Epithelial cell of proximal tubule (primary cell): ENCODE measurements at regions not wholly inside any gene's neighbourhood (a gene's known extent, or its start where the extent isn't known, plus 50 kb on each side); places are given as distances from the start of the nearest gene placed in this dataset.
A peak's percentile ranks its signal among the peaks of the same experiment; 100 is the strongest.

Source experiments
- DNase-seq: peaks from one replicate; pipeline ENCODE4 v3.0.0-alpha.2; 2011; ENCODE audit warnings: low read depth
- H3K4me3 ChIP-seq: 2 replicates; pipeline ENCODE4 v1.5.1; 2011; ENCODE audit warnings: low read depth, mild to moderate bottlenecking, low read length
- TF ChIP-seq, protein P1 (sequence below): conservative IDR thresholded peaks from 2 replicates; pipeline ENCODE4 v1.5.1; 2012; ENCODE audit warnings: low read depth, mild to moderate bottlenecking, low read length

DNA sequence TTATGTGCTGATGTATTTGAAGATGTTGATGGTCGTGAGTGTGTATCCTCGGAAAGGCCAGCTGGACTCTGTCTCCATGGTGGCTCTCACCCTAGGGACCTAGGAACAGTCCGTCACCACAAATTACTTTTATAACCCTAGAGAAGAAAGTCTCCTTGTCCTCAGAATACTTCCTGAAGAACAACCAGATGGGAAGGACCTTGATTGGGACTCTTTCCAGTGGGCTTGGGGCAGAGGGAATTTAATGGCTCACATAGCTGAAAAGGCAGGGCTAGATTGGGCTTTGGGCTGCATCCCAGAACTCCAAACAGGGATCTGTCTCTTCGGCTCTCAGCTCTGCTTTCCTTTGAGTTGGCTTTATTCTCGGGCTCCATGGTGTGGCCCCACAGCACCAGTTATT is 90.8 kb downstream of the TBX19 start:
- H3K4me3 ChIP-seq: no peak overlapping the region
- DNase-seq: no peak
- TF ChIP-seq, protein P1, sequence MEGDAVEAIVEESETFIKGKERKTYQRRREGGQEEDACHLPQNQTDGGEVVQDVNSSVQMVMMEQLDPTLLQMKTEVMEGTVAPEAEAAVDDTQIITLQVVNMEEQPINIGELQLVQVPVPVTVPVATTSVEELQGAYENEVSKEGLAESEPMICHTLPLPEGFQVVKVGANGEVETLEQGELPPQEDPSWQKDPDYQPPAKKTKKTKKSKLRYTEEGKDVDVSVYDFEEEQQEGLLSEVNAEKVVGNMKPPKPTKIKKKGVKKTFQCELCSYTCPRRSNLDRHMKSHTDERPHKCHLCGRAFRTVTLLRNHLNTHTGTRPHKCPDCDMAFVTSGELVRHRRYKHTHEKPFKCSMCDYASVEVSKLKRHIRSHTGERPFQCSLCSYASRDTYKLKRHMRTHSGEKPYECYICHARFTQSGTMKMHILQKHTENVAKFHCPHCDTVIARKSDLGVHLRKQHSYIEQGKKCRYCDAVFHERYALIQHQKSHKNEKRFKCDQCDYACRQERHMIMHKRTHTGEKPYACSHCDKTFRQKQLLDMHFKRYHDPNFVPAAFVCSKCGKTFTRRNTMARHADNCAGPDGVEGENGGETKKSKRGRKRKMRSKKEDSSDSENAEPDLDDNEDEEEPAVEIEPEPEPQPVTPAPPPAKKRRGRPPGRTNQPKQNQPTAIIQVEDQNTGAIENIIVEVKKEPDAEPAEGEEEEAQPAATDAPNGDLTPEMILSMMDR: no peak

DNA sequence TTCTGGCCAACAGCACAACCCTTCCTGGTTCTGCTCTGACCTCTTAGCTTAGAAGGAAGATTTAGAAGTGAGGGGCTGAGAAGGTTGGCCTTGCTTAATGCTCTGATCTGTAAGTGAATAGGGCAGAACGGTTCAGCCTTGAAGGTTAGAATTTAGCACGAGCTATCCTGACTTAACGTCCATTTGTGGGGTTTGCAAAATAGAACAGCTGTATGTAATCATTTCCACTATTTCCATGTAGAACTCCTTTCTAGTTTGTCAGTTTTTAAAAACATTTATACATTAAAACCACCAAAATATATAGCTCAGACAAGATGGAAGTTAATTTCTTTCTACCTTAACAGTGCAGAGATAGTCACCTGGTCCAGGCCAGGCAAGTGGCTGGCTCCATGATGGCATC is 89.9 kb downstream of the TBX19 start:
- no peak overlapping the region for H3K4me3 ChIP-seq
- DNase-seq: no peak
- TF ChIP-seq, protein P1: no peak

DNA sequence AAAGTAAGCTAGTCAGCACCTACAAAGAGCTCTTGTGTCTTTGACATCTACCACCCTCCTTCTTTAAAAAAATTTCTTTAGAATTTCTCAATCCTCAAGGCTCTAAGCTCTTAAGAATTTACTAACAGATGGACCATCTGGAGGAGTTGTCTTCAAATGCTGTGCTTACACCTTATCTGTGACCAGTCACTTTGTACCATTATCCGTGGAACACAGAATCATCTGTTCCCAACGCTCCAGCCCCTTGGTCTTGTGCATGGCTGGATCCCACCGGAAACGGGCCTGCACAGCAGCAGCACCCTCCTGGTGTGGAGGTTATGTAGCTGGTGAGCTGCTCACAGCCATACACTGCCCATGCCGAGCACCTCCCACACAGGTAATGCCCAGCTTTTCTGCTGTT is 89.0 kb downstream of the TBX19 start:
- no peak overlapping the region for H3K4me3 ChIP-seq
- no peak for DNase-seq
- TF ChIP-seq, protein P1: no peak

GRCh38 chr1:168368131-168368530 is 87.5 kb downstream of the TBX19 start:
- DNase-seq: no peak
- TF ChIP-seq, protein P1: no peak
- no peak overlapping the region for H3K4me3 ChIP-seq

DNA sequence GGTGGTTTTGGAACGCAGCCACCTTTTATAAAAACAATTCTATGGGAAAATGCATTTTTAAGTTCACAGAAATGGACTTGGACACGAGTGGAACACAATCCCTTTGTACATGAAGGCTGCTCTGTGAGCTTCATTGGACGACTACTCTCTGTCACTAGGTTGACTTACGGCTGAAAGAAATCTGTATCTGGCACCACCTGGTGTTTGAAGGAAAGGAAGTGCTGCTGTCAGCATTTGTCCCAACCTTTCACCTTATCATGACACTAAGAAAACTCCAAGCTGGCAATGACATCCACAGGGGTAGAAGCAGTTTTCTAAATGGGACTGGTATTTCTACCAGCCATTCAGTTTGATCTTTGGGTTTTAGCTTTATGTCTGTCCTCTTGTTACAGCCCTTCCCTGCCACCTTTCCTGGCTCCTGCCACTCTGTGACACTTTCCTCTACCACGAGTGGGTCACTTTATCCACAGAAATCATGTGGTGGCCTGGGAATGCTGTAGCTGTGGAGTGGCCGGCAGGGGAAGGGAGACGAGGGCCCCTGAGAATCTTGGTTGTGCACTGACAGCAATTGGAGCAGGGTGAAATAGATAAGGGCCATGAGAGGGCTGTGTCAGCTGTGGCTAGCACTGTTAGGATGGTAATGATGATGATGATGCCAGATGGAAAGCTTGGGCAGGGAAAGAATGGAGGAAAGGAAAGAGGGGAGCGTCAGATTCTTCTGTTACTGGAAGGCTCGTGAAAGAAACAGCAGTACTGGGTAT is 85.2 kb downstream of the TBX19 start:
- DNase-seq: no peak
- no peak overlapping the region for H3K4me3 ChIP-seq
- TF ChIP-seq, protein P1: peak; percentile 48
